H1 (cell line): ENCODE measurements at regions not wholly inside any gene's neighbourhood (a gene's known extent, or its start where the extent isn't known, plus 50 kb on each side); places are given as distances from the start of the nearest gene placed in this dataset.

Experiments used
- BACH1 ChIP-seq: IDR thresholded peaks from 2 replicates; pipeline ENCODE4 v1.6.1; 2012; ENCODE audit warnings: low read length, improper control_type of control experiment
- POLR2A ChIP-seq, 2 experiments: IDR thresholded peaks; 1 replicate in 1 of 2; 2 replicates in 1 of 2; pipeline ENCODE4 v1.6.1; 2011; ENCODE audit warnings: low read depth in 2 of 2, low read length in 2 of 2, mild to moderate bottlenecking in 2 of 2; ENCODE audit errors: control extremely low read depth in 1 of 2
- TEAD4 ChIP-seq: IDR thresholded peaks from 2 replicates; pipeline ENCODE4 v1.6.1; 2012; ENCODE audit warnings: low read depth, low read length, inconsistent platforms, mixed read lengths

- TF ChIP-seq BACH1 (no peak), TEAD4 (no peak), POLR2A (IDR thresholded peaks at IDR 0.05; ENCODE audit: control extremely low read depth in 1 of 2, low read depth in 2 of 2, low read length in 2 of 2) (no peak)
Measured at GRCh38 chr15:72835294-72835890, 51.8 kb upstream of the ADPGK start.
